OCI-LY1 (cell line): ENCODE measurements at regions not wholly inside any gene's neighbourhood (a gene's known extent, or its start where the extent isn't known, plus 50 kb on each side); places are given as distances from the start of the nearest gene placed in this dataset.

Experiments
- EZH2 ChIP-seq: fragments of 200-600 bp; sonication (generic), shearing (Covaris generic); IDR thresholded peaks from 2 replicates; pipeline ENCODE4 v1.8.0; 2017; ENCODE audit warnings: borderline replicate concordance, mixed run types, mild to moderate bottlenecking, antibody characterized with exemption, low read length, moderate library complexity, mixed read lengths
- TF ChIP-seq, protein P1 (sequence below): fragments of 200-600 bp; sonication (generic), shearing (Covaris generic); IDR thresholded peaks from 2 replicates; pipeline ENCODE4 v1.5.1; 2017; ENCODE audit warnings: mild to moderate bottlenecking, antibody characterized with exemption, low read length, moderate library complexity, mixed read lengths

GRCh38 chr14:25908277-25909044, 689.4 kb downstream of the NOVA1 start:
- TF ChIP-seq EZH2 = no peak
- TF ChIP-seq, protein P1, sequence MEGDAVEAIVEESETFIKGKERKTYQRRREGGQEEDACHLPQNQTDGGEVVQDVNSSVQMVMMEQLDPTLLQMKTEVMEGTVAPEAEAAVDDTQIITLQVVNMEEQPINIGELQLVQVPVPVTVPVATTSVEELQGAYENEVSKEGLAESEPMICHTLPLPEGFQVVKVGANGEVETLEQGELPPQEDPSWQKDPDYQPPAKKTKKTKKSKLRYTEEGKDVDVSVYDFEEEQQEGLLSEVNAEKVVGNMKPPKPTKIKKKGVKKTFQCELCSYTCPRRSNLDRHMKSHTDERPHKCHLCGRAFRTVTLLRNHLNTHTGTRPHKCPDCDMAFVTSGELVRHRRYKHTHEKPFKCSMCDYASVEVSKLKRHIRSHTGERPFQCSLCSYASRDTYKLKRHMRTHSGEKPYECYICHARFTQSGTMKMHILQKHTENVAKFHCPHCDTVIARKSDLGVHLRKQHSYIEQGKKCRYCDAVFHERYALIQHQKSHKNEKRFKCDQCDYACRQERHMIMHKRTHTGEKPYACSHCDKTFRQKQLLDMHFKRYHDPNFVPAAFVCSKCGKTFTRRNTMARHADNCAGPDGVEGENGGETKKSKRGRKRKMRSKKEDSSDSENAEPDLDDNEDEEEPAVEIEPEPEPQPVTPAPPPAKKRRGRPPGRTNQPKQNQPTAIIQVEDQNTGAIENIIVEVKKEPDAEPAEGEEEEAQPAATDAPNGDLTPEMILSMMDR = no peak
